Activated CD4-positive, alpha-beta T cell treated with anti-CD3 and anti-CD28 coated beads, Interleukin-2, amount 10 ng/mL, durations not matched to agents 24 days and 14 days (primary cell): ENCODE measurements at regions not wholly inside any gene's neighbourhood (a gene's known extent, or its start where the extent isn't known, plus 50 kb on each side); places are given as distances from the start of the nearest gene placed in this dataset.
"Not testable (repeated sequence)": the region's sequence is repeated elsewhere in the genome, so short reads cannot be mapped to it uniquely, and the experiment has no call there.

ENCODE experiments used
- DNase-seq: peaks from one replicate; pipeline ENCODE4 v3.0.0; 2022
- H3K27ac Mint-ChIP-seq: one replicate; pipeline ENCODE4 v1.8.0; 2022; ENCODE audit warnings: mild to moderate bottlenecking, mixed read lengths
- H3K27me3 Mint-ChIP-seq: one replicate; pipeline ENCODE4 v1.8.0; 2022; ENCODE audit warnings: mixed read lengths
- H3K36me3 Mint-ChIP-seq: one replicate; pipeline ENCODE4 v1.8.0; 2022; ENCODE audit warnings: low read depth, mild to moderate bottlenecking, mixed read lengths
- H3K4me1 Mint-ChIP-seq: one replicate; pipeline ENCODE4 v1.8.0; 2021; ENCODE audit warnings: mixed read lengths
- H3K4me3 Mint-ChIP-seq: one replicate; pipeline ENCODE4 v1.8.0; 2022; ENCODE audit warnings: mild to moderate bottlenecking, moderate library complexity, mixed read lengths
- H3K9me3 Mint-ChIP-seq: one replicate; pipeline ENCODE4 v1.8.0; 2021; ENCODE audit warnings: mixed read lengths
- intact Hi-C: fragments of 100-400 bp; cut with micrococcal nuclease; formaldehyde crosslinking; loops from one replicate; pipeline ENCODE4 v1.15.1; 2023

GRCh38 chr2:242047963-242048362 lies 178.4 kb downstream of the RTP5 start:
- intact Hi-C loops: no loop called here
- H3K4me1 Mint-ChIP-seq: no peaks in the 10 kb centered on the region
- H3K36me3 Mint-ChIP-seq: no peaks in the 10 kb centered on the region
- H3K4me3 Mint-ChIP-seq: no peak overlapping the region
- no peak for DNase-seq
- no peaks in the 10 kb centered on the region for H3K9me3 Mint-ChIP-seq
- H3K27me3 Mint-ChIP-seq: peaks cover 40% of the 10 kb centered on the region
- H3K27ac Mint-ChIP-seq: no peak overlapping the region

DNA sequence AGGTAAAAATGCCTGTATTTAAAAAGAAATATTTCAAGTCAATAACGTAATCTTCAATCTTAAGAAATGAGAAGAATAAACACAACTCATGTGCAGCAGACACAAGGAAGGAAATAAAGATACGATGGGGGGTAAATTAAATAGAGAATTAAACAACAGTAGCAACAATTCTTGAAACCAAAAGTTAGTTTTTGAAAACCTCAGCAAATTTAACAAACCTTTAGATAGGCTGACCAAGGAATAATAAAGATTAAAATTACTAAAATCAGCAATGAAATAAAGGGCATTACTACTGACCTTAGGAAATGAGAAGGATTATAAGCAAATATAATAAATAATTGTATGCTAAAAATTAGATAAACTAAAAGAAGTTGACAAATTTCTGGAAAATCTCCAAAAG lies 178.9 kb downstream of the RTP5 start:
- Mint-ChIP-seq H3K27me3 (peaks cover 41% of the 10 kb centered on the region), H3K4me3 (no peak overlapping the region), H3K4me1 (no peaks in the 10 kb centered on the region), H3K36me3 (no peaks in the 10 kb centered on the region), H3K27ac (no peak overlapping the region), H3K9me3 (no peaks in the 10 kb centered on the region)
- no peak for DNase-seq
- intact Hi-C loops: no loop called here

DNA sequence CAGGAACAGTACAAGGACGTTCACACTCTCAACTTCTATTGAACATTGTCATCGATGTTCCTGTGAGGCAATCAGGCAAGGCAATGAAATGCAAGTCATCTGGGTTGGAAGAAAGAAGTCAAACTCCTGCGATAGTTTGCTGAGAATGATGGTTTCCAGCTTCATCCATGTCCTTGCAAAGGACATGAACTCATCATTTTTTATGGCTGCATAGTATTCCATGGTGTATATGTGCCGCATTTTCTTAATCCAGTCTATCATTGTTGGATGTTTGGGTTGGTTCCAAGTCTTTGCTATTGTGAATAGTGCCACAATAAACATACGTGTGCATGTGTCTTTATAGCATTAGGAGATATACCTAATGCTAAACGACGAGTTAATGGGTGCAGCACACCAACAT lies 180.0 kb downstream of the RTP5 start:
- H3K9me3 Mint-ChIP-seq, DNase-seq, intact Hi-C loops, H3K4me3 Mint-ChIP-seq, H3K36me3 Mint-ChIP-seq, H3K4me1 Mint-ChIP-seq, H3K27ac Mint-ChIP-seq: not testable (repeated sequence)
- H3K27me3 Mint-ChIP-seq: peaks cover 40% of the 10 kb centered on the region

GRCh38 chr2:242051463-242051862 lies 181.9 kb downstream of the RTP5 start:
- Mint-ChIP-seq H3K27ac (no peak overlapping the region), H3K4me1 (no peaks in the 10 kb centered on the region), H3K27me3 (peaks cover 35% of the 10 kb centered on the region), H3K4me3 (no peak overlapping the region), H3K9me3 (no peaks in the 10 kb centered on the region), H3K36me3 (no peaks in the 10 kb centered on the region)
- no peak for DNase-seq
- intact Hi-C loops: no loop called here

DNA sequence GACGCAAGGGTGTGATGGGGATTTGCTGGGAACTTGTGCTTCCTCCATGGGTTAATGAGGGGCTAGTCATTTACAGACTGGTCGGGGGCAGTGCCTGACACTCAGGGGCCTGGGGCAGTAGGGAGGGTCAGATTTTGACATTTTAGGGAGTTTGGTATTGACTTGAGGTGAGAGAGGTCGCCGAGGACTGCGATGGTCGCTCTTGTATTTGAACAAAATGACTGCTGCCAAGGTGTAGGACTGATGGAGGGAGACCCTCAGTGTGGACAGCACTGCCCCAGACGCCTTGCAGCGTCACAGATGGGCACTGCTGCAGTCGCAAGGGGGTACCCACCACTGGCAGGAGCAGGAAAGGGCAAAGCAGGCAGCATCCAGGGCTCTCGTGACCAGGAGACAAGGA lies 182.9 kb downstream of the RTP5 start:
- Mint-ChIP-seq H3K27me3 (peaks cover 37% of the 10 kb centered on the region), H3K4me1 (no peaks in the 10 kb centered on the region), H3K9me3 (no peaks in the 10 kb centered on the region), H3K36me3 (no peaks in the 10 kb centered on the region), H3K27ac (no peak overlapping the region), H3K4me3 (no peak overlapping the region)
- intact Hi-C loops: no loop called here
- no peak for DNase-seq

GRCh38 chr2:242053921-242054320 lies 184.4 kb downstream of the RTP5 start:
- Mint-ChIP-seq H3K9me3 (no peaks in the 10 kb centered on the region), H3K4me3 (no peak overlapping the region), H3K27ac (no peak overlapping the region), H3K4me1 (no peaks in the 10 kb centered on the region), H3K27me3 (peaks cover 26% of the 10 kb centered on the region), H3K36me3 (no peaks in the 10 kb centered on the region)
- intact Hi-C loops: no loop called here
- DNase-seq: no peak

- Mint-ChIP-seq H3K27me3 (peaks cover 24% of the 10 kb centered on the region), H3K9me3 (no peaks in the 10 kb centered on the region), H3K27ac (no peak overlapping the region), H3K4me1 (no peaks in the 10 kb centered on the region), H3K36me3 (no peaks in the 10 kb centered on the region), H3K4me3 (no peak overlapping the region)
- intact Hi-C loops: no loop called here
- no peak for DNase-seq
Observed at GRCh38 chr2:242054406-242054805, 184.9 kb downstream of the RTP5 start.

DNA sequence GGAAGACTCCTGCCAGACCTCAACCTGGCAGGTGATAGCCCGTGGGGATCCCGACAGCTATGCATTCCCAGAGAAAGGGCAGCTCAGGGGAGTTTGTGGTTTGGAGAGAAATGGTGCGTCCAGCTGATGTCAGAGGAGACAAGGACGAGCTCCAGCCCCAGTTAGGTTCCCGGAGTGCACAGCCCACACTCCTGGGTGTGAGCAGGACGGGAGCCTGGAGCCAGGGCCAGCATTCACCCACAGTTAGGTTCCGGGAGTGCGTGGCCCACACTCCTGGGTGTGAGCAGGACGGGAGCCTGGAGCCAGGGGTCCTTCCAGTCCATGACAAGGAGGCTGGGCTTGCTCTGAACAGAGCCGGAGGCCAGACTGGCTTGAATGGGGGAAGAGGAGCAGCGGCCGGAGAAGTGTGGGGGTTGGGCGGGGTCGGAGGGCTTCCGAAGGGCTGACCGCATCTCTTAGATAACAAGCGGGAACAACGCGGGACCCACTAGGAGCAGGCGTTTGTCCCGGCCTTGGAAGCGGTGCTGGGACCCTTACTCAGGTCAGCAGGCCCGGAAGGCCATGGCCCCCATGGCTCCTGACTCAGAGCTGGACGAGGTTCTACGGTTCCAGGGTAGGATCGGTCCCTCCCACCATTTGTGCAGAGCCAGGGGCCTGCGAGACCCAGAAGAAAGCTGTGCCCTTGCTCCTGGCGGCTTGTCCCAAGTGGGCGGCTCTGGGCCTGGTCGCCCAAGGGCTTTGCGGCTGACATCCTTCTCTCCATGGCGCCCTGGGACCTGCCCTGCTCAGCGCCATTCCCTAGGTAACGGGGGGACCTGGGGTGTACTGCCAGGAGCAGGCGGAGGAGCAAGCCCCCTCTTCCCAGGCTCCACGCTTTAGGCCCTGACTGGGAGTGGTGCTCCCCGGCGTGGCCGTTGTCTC lies 185.6 kb downstream of the RTP5 start:
- H3K27ac Mint-ChIP-seq: no peak overlapping the region

GRCh38 chr2:242056026-242056425 lies 186.5 kb downstream of the RTP5 start:
- intact Hi-C loops: no loop called here
- H3K27me3 Mint-ChIP-seq: peaks cover 17% of the 10 kb centered on the region
- no peak overlapping the region for H3K27ac Mint-ChIP-seq
- no peaks in the 10 kb centered on the region for H3K9me3 Mint-ChIP-seq
- H3K36me3 Mint-ChIP-seq: no peaks in the 10 kb centered on the region
- no peak overlapping the region for H3K4me3 Mint-ChIP-seq
- no peaks in the 10 kb centered on the region for H3K4me1 Mint-ChIP-seq
- DNase-seq: no peak

More for the DNA sequence above, 185.6 kb downstream of the RTP5 start:
- no peak overlapping the region for H3K4me3 Mint-ChIP-seq
- H3K36me3 Mint-ChIP-seq: no peaks in the 10 kb centered on the region
- H3K27me3 Mint-ChIP-seq: peaks cover 22% of the 10 kb centered on the region
- no peaks in the 10 kb centered on the region for H3K4me1 Mint-ChIP-seq
- no peaks in the 10 kb centered on the region for H3K9me3 Mint-ChIP-seq
- intact Hi-C loops: no loop called here
- DNase-seq: no peak

GRCh38 chr2:242056785-242057184 lies 187.3 kb downstream of the RTP5 start:
- H3K27me3 Mint-ChIP-seq: peaks cover 14% of the 10 kb centered on the region
- no peak overlapping the region for H3K27ac Mint-ChIP-seq
- no peaks in the 10 kb centered on the region for H3K9me3 Mint-ChIP-seq
- no peak for DNase-seq
- H3K4me3 Mint-ChIP-seq: no peak overlapping the region
- H3K4me1 Mint-ChIP-seq: no peaks in the 10 kb centered on the region
- no peaks in the 10 kb centered on the region for H3K36me3 Mint-ChIP-seq
- intact Hi-C loops: no loop called here

- peaks cover 11% of the 10 kb centered on the region for H3K27me3 Mint-ChIP-seq
- H3K27ac Mint-ChIP-seq: no peak overlapping the region
- no peaks in the 10 kb centered on the region for H3K9me3 Mint-ChIP-seq
- H3K4me1 Mint-ChIP-seq: no peaks in the 10 kb centered on the region
- intact Hi-C loops: no loop called here
- no peak overlapping the region for H3K4me3 Mint-ChIP-seq
- no peak for DNase-seq
- no peaks in the 10 kb centered on the region for H3K36me3 Mint-ChIP-seq
Observed at GRCh38 chr2:242057379-242058040, 188.0 kb downstream of the RTP5 start.

DNA sequence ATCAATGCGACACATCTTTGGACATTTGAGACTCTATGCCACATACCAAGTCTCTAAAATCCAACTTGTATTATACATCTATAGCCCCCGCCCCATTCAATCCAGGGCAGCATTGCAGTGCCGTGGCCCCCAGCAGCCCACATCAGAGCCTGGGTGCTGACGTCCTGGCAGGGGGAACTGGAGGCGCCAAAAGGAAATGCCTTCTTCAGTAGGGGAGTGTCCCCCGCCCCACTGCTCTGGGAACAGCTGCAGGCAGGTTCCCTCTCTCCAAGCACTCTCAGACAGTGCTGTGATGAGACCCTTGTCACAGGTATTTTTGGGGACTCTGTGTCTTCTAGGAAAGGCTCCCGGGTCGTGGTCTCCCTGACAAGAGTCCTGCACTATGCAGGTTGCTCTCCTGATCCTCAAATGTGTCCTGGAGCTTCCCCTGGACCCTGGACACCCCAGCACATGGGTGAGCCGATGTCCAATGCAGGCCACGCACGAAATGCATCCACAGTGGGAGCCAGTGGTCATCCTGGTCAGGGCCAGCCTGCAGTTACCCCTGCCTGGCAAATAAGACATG lies 188.7 kb downstream of the RTP5 start:
- no peak for DNase-seq
- no peak overlapping the region for H3K27ac Mint-ChIP-seq
- intact Hi-C loops: no loop called here
- H3K27me3 Mint-ChIP-seq: peaks cover 9% of the 10 kb centered on the region
- H3K4me3 Mint-ChIP-seq: no peak overlapping the region
- no peaks in the 10 kb centered on the region for H3K36me3 Mint-ChIP-seq
- no peaks in the 10 kb centered on the region for H3K4me1 Mint-ChIP-seq
- H3K9me3 Mint-ChIP-seq: no peaks in the 10 kb centered on the region

DNA sequence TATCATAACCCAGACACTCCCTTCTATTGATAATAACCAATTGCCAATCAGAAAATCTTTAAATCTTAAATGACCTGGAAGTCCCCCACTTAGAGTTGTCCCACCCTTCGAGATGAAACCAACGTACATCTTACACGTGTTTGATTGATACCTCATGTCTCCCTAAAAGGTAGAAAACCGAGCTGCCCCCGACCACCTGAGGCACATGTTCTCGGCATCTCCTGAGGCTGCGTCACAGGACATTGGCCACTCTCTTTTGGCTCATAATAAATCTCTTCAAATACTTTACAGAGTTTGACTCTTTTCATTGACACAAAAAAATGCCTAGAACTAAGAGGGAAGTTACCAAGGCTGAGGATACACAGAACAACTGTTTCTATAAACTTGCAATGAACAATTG lies 190.0 kb downstream of the RTP5 start:
- no peak for DNase-seq
- Mint-ChIP-seq H3K27ac (no peak overlapping the region), H3K4me3 (no peak overlapping the region), H3K27me3 (peaks cover 6% of the 10 kb centered on the region), H3K9me3 (no peaks in the 10 kb centered on the region), H3K36me3 (no peaks in the 10 kb centered on the region), H3K4me1 (no peaks in the 10 kb centered on the region)
- intact Hi-C loops: no loop called here

GRCh38 chr2:242060212-242060835 lies 190.8 kb downstream of the RTP5 start:
- no peak overlapping the region for H3K27ac Mint-ChIP-seq
- H3K4me1 Mint-ChIP-seq: no peaks in the 10 kb centered on the region
- no peak overlapping the region for H3K4me3 Mint-ChIP-seq
- H3K27me3 Mint-ChIP-seq: peaks cover 6% of the 10 kb centered on the region
- no peaks in the 10 kb centered on the region for H3K9me3 Mint-ChIP-seq
- intact Hi-C loops: no loop called here
- no peaks in the 10 kb centered on the region for H3K36me3 Mint-ChIP-seq
- no peak for DNase-seq
